ENCODE measurements at regions not wholly inside any gene's neighbourhood (a gene's known extent, or its start where the extent isn't known, plus 50 kb on each side); places are given as distances from the start of the nearest gene placed in this dataset.

GRCh38 chr22:27185099-27185709 lies 527.8 kb downstream of the MIAT start:
- TF ChIP-seq ARNTL (CRISPR knock-in tag; IDR thresholded peaks at IDR 0.05; ENCODE audit: borderline replicate concordance, low read depth) (no peak), GLIS3 (CRISPR knock-in tag; IDR thresholded peaks at IDR 0.05) (no peak), TOX (CRISPR knock-in tag; IDR thresholded peaks at IDR 0.05; ENCODE audit: borderline replicate concordance) (no peak), ZFP3 (CRISPR knock-in tag; IDR thresholded peaks at IDR 0.05) (no peak), SNAI2 (CRISPR knock-in tag; IDR thresholded peaks at IDR 0.05) (no peak), ZFP30 (CRISPR knock-in tag; IDR thresholded peaks at IDR 0.05) (no peak), PATZ1 (CRISPR knock-in tag; IDR thresholded peaks at IDR 0.05; ENCODE audit: borderline replicate concordance) (no peak), CSRNP3 (CRISPR knock-in tag; IDR thresholded peaks at IDR 0.05) (no peak), BACH2 (CRISPR knock-in tag; IDR thresholded peaks at IDR 0.05; ENCODE audit: borderline replicate concordance) (no peak)
- TF ChIP-seq, protein P1, sequence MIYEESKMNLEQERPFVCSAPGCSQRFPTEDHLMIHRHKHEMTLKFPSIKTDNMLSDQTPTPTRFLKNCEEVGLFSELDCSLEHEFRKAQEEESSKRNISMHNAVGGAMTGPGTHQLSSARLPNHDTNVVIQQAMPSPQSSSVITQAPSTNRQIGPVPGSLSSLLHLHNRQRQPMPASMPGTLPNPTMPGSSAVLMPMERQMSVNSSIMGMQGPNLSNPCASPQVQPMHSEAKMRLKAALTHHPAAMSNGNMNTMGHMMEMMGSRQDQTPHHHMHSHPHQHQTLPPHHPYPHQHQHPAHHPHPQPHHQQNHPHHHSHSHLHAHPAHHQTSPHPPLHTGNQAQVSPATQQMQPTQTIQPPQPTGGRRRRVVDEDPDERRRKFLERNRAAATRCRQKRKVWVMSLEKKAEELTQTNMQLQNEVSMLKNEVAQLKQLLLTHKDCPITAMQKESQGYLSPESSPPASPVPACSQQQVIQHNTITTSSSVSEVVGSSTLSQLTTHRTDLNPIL (CRISPR knock-in tag; IDR thresholded peaks at IDR 0.05; ENCODE audit: low read depth): no peak
